ENCODE measurements at regions not wholly inside any gene's neighbourhood (a gene's known extent, or its start where the extent isn't known, plus 50 kb on each side); places are given as distances from the start of the nearest gene placed in this dataset.

DNA sequence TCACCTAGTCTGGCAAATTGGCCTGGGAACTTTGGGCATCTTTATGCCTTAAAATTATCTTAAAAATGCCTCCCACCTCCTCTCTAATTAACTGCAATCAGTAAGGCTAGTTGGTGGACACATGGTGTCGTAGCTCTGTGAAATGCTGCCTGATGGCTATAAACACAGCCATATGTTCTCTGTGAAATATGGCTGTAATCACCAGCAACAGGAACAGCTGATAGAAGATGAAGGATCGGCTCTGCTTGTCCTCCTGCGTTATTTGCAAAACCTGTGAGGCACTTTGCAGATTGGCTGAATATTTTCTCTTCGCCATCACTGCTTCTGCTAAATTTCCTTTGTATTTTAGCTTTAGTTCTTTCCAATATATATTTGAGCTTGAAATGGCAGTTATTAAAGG, 419.6 kb downstream of the RWDD3 start:
- Histone ChIP-seq H3K27me3 (ENCODE audit: control insufficient read depth in 2 of 2, insufficient read depth in 2 of 2, low read length in 2 of 2) (no peaks in the 10 kb centered on the region), H4K20me1 (replicated peaks; ENCODE audit: control insufficient read depth, extremely low read depth, insufficient read depth, low read length) (no peaks in the 10 kb centered on the region), H2AFZ (ENCODE audit: low read depth, low read length) (no peak overlapping the region), H3K9me3 (replicated peaks; ENCODE audit: control insufficient read depth, insufficient read depth, low read length) (no peaks in the 10 kb centered on the region), H3K36me3 (ENCODE audit: control insufficient read depth in 2 of 2, extremely low read depth in 1 of 2, insufficient read depth in 2 of 2, low read length in 2 of 2) (no peaks in the 10 kb centered on the region), H3K4me2 (ENCODE audit: insufficient read depth, low read length) (no peak overlapping the region), H3K9me1 (replicated peaks; ENCODE audit: control insufficient read depth, extremely low read depth, insufficient read depth, low read length) (no peaks in the 10 kb centered on the region), H3K9ac (replicated peaks; ENCODE audit: extremely low read depth, insufficient read depth, low read length) (no peak overlapping the region), H3K27ac (ENCODE audit: insufficient read depth, low read depth, low read length) (no peak overlapping the region), H3K4me1 (ENCODE audit: control insufficient read depth, extremely low read depth, insufficient read depth, low read length) (no peaks in the 10 kb centered on the region), H3K4me3 (replicated peaks in 1 of 3; ENCODE audit: insufficient read depth in 1 of 3, low read depth in 1 of 3, low read length in 3 of 3) (no peak overlapping the region), H3K79me2 (ENCODE audit: control insufficient read depth, insufficient read depth, low read length) (no peaks in the 10 kb centered on the region)
- TF ChIP-seq, protein P1, sequence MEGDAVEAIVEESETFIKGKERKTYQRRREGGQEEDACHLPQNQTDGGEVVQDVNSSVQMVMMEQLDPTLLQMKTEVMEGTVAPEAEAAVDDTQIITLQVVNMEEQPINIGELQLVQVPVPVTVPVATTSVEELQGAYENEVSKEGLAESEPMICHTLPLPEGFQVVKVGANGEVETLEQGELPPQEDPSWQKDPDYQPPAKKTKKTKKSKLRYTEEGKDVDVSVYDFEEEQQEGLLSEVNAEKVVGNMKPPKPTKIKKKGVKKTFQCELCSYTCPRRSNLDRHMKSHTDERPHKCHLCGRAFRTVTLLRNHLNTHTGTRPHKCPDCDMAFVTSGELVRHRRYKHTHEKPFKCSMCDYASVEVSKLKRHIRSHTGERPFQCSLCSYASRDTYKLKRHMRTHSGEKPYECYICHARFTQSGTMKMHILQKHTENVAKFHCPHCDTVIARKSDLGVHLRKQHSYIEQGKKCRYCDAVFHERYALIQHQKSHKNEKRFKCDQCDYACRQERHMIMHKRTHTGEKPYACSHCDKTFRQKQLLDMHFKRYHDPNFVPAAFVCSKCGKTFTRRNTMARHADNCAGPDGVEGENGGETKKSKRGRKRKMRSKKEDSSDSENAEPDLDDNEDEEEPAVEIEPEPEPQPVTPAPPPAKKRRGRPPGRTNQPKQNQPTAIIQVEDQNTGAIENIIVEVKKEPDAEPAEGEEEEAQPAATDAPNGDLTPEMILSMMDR (IDR thresholded peaks at IDR 0.05; ENCODE audit: extremely low read depth in 1 of 2, insufficient read depth in 1 of 2, low read depth in 1 of 2, low read length in 2 of 2) = no peak
- TF ChIP-seq, protein P2, sequence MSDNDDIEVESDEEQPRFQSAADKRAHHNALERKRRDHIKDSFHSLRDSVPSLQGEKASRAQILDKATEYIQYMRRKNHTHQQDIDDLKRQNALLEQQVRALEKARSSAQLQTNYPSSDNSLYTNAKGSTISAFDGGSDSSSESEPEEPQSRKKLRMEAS (IDR thresholded peaks at IDR 0.05; ENCODE audit: insufficient read depth, insufficient read length) = no peak
- TF ChIP-seq JUN (IDR thresholded peaks at IDR 0.05; ENCODE audit: borderline replicate concordance, insufficient read depth, insufficient read length, low read depth) = no peak
- no peak for TF ChIP-seq MYC (IDR thresholded peaks at IDR 0.05; ENCODE audit: low read depth, low read length)
- no peak for TF ChIP-seq EZH2 (IDR thresholded peaks at IDR 0.05; ENCODE audit: borderline replicate concordance, low read depth, low read length, severe bottlenecking)
- TF ChIP-seq POLR2A (IDR thresholded peaks at IDR 0.05; ENCODE audit: low read depth, low read length) = no peak
- TF ChIP-seq GATA2 (IDR thresholded peaks at IDR 0.05; ENCODE audit: insufficient read depth, insufficient read length, low read depth, low read length) = no peak
- no peak for TF ChIP-seq POLR2AphosphoS5 (IDR thresholded peaks at IDR 0.05; ENCODE audit: insufficient read depth, low read depth, low read length)
- no peak for TF ChIP-seq FOS (IDR thresholded peaks at IDR 0.05; ENCODE audit: borderline replicate concordance, insufficient read depth, low read length)
- no TSS peak for BruUV-seq (replicated peaks)
- FAIRE-seq = no peak
- POLR2A ChIA-PET = no interaction called here
- intact Hi-C loops (cut with micrococcal nuclease) = no loop called here
- CTCF ChIA-PET = no interaction called here
- no peak for DNase-seq (ENCODE audit: low read depth, low spot score)
- dilution Hi-C loops (cut with MboI; ENCODE audit: extremely low pct_ligation_motif_present, low sequenced_read_pairs) = no loop called here

Measured in endothelial cell of umbilical vein (primary cell).